HG03571 (cell line): ENCODE measurements at regions not wholly inside any gene's neighbourhood (a gene's known extent, or its start where the extent isn't known, plus 50 kb on each side); places are given as distances from the start of the nearest gene placed in this dataset.
A peak's percentile ranks its signal among the peaks of the same experiment; 100 is the strongest.

Experiments
- ATAC-seq: cut with Tn5 transposase; IDR thresholded peaks from one replicate; pipeline ENCODE4 v1.9.1; 2021; ENCODE audit not compliant: unreplicated experiment

- ATAC-seq, result no peak
These were observed 444.0 kb upstream of the AGTR1 start for GRCh38 chr3:148253713-148254112.

DNA sequence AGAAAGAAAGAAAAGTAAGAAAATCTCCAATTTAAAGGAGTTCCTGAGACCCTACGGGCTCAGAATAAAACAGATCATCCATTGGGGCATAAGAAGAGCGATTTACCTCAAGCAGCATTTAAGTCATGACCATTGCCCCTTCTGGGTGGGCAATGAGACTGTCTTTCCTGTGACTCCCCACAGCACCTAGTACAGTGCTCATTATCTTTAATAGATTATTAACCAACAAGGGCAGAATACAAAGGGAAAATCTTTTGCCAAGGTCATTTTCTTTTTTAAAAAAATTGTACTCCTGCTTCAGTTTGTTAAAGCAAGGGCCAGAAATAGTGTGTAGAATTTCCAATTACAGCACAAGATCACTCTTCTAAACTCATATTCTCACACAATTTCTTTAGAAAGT is 443.3 kb upstream of the AGTR1 start:
- ATAC-seq, result no peak

DNA sequence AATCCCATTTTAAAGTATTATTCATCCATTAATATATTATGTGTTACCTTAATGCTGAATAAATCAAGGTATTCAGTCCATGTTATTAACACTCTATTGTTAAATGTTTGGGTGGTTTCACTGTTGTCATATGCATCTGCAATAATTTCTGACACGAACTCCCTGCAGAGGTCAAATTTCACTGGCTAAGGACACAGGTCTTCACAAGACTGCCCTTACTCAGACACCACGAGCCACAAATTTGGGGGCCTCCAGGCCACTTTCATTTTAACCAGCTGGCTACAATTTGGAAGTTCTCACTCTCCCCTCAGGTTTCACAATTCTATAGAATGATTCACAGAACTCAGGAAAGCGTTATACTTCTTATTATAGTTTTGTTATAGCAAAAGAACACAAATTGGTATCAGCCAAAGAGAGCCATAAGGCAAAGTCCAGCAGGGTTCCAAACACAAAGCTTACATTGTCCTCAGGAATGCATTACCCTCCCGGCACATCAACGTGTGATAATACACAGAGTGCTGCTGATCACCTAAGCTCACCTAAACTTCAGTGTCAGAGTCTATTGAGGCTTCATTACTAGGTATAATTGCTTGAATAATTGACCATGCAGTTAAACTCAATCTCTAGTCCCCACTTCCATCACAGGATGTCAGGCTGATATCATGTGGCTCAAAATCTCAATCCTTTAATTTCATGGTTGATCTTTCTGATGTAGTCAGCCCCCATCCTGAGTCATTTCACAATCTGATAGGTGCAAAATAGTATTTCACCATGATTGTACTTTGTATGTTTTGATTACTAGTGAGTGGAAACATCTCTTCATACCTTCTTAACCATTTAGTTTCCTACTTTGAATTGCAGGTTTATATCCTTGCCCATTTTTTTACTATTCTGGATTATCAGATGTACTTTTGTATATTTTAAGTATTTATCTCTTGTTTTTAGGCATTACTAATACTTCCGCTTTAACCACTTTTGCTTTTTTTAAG is 441.4 kb upstream of the AGTR1 start:
- ATAC-seq, result no peak

GRCh38 chr3:148262980-148263379 is 434.7 kb upstream of the AGTR1 start:
- no peak for ATAC-seq

GRCh38 chr3:148265841-148266240 is 431.9 kb upstream of the AGTR1 start:
- no peak for ATAC-seq

GRCh38 chr3:148266341-148266740 is 431.4 kb upstream of the AGTR1 start:
- ATAC-seq, result no peak

GRCh38 chr3:148269816-148270215 is 427.9 kb upstream of the AGTR1 start:
- no peak for ATAC-seq

GRCh38 chr3:148280623-148281242 is 417.0 kb upstream of the AGTR1 start:
- ATAC-seq, result no peak

GRCh38 chr3:148289159-148289558 is 408.5 kb upstream of the AGTR1 start:
- no peak for ATAC-seq

DNA sequence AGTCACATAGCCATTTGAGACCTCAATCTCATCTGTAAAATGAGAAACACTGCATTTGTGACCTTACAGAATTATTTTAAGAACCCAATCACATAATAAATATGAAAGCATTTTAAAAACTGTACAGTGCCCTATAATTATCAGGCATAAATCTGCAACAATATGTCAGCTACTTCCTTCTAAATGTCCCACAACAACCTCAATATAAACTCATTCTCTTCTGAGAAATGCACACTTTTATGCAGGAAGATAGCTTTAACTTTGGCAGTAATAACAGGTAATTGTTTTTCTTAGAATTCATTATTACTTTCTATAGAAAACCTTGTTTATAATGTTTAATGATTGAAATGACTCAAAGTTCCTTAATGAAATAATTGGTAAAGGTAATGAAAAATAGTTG is 400.7 kb upstream of the AGTR1 start:
- ATAC-seq, result no peak

DNA sequence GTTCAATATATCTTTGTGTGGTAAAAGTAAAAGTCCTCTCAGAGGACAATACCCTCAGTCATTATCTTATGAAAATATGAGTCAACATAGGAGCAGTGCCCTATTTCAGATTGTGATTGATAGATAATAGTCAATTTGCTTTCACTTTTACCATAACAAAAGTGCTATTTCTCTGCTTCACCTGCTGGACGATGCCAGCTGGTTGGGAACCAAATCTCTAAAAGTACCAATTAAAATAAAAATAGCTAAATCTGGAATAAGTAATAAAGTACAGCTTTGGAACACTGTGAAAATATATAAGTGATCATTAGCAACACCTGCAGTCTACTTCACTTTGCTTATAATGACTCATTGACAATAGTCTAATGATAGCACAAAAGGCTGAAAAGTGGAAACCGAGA is 390.3 kb upstream of the AGTR1 start:
- ATAC-seq, result no peak

GRCh38 chr3:148309390-148310035 is 388.2 kb upstream of the AGTR1 start:
- ATAC-seq, result peak; percentile 87

DNA sequence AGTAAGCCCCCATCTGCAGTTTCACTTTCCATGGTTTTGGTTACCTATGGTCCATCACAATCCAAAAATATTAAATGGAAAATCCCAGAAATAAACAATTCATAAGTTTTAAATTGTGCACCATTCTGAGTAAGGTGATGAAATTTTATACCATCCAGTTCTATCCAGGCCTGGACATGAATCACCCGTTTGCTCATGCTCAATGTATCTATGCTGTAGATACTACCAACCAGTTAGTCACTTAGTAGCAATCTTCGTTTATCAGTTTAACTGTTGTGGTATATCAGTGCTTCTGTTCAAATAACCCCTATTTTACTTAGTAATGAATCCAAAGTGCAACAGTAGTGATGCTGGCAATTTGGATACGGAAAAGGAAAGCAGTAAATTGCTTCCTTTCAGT is 381.9 kb upstream of the AGTR1 start:
- no peak for ATAC-seq

DNA sequence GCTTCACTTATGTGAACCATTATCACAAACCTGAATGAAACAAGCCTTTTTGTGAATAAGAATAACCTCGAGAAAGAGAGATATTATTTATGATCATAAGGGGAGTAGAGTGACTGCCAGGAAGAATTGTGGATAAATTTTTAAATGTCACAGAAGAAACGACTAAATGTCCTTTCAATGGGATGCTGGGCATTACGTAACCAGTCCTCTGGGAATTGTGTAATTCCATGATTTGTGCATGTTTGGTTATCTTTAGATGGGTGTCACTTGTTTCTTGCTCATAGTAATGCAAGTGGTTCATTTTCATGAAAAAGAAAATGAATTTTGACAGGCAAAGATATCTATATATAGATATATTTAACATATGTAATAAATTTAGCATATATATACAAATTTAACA is 379.5 kb upstream of the AGTR1 start:
- ATAC-seq, result no peak

GRCh38 chr3:148319161-148319915 is 378.4 kb upstream of the AGTR1 start:
- ATAC-seq, result peak; percentile 97

- ATAC-seq, result no peak
These were observed 377.7 kb upstream of the AGTR1 start for GRCh38 chr3:148319960-148320359.

DNA sequence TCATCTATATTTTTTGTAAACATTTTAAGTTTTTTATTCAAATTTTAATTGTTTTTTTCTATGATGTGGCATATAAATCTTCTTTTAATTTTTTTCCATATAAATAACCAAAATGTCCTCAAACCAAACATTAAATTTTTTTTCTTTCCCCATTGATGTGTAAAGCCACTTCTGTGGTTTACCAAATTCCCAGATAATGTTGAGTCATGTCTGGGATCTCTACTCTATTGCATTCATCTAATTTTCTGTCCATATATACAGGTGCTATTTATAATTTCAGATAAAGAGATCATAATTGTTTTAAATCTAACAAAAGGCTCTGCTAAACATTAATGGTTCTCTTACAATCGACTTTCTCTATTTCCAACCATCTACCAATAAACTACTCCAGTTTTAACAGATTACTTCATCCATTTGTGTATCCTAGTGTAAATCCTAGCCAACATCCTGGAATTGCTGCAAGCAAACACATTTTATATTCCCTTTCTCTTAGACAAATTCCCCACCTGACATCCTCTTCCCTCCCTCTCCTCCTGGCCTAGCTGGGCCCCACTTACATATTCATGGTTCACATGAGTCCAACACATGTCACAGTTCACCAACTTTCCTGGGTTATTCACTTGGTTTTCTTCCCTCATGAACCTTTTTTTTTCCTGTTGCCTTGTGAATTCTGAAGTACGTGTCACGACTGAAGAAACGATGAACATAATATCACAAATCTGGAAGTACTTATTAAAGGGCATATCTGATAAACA is 368.0 kb upstream of the AGTR1 start:
- no peak for ATAC-seq

GRCh38 chr3:148330542-148330941 is 367.2 kb upstream of the AGTR1 start:
- no peak for ATAC-seq

DNA sequence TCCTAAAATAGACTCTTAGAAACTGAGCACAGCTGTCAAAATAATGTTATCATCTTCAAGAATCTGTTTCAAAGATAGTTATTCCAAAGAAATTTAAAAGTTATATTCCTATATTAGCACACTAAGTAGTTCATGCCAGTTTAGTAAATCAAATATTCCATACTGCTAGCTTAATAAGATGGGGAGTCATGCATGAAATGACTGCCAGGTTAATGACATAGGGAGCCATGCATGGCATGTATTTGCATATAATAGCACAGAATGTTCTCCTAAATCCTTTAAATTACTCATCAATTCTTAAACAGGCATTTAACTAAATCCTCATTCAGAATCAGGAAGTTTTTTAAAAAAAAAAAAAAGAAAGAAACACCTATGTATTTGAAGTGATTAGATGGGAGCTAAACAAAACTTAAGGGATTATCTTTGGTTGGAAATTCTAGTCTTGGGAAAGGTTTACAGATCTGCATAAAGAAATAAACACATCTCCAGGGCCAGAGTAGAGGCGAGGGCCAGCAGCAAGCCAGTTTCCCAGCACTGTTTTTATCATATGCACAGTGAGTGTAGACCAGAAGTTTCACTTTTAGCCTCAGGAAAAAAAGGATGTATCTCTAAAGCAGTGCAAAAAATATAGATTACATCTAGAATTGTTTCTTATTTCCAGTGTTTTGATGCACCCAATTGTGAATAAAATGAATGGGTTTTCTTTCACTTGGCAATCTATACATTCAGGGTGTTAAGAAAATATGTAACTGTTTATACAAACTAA is 366.4 kb upstream of the AGTR1 start:
- no peak for ATAC-seq

- ATAC-seq, result no peak
These were observed 365.2 kb upstream of the AGTR1 start for GRCh38 chr3:148332509-148332908.
